Jurkat, Clone E6-1 (cell line): ENCODE measurements at regions not wholly inside any gene's neighbourhood (a gene's known extent, or its start where the extent isn't known, plus 50 kb on each side); places are given as distances from the start of the nearest gene placed in this dataset.
"Not testable (repeated sequence)": the region's sequence is repeated elsewhere in the genome, so short reads cannot be mapped to it uniquely, and the experiment has no call there.

Experiments used
- DNase-seq: peaks from one replicate; pipeline ENCODE4 v3.0.0-alpha.2; 2011; ENCODE audit warnings: low read depth, low spot score
- H3K4me3 ChIP-seq: 2 replicates; pipeline ENCODE4 v1.5.1; 2011; ENCODE audit warnings: mild to moderate bottlenecking, low read length, control low read depth, moderate library complexity

GRCh38 chr10:28087661-28088351 lies 88.9 kb upstream of the ODAD2 start:
- H3K4me3 ChIP-seq: no peak overlapping the region
- peak; percentile 2 for DNase-seq

DNA sequence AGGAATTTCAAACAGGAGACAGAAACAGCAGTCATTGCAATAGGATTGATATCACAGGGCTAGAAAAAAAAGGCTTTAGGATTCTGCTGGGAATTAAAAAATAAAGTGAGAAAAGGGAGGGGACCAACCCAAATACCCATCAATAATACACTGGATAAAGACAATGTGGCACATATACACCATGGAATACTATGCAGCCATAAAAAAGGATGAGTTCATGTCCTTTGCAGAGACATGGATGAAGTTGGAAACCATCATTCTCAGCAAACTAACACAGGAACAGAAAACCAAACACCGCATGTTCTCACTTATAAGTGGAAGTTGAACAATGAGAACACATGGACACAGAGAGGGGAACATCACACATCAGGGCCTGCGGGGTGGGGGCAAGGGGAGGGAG lies 86.9 kb upstream of the ODAD2 start:
- H3K4me3 ChIP-seq, DNase-seq: not testable (repeated sequence)

GRCh38 chr10:28082885-28083284 lies 84.0 kb upstream of the ODAD2 start:
- no peak overlapping the region for H3K4me3 ChIP-seq
- no peak for DNase-seq

DNA sequence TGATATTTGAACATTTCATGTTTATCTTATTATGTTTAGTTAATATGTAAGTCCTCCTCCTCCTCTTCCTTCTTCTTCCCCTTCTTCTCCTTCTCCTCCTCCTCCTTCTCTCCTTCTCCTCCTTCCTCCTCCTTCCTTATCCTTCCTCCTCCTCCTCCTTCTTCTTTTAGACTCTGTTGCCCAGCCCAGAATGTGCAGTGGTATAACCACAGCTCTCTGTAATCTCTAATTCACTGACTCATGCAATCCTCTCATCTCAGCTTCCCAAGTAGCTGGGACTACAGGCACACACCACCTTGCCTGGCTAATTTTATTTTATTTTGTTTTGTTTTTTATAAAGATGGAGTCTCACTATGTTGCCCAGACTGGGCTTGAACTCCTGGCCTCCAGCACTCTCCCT lies 83.4 kb upstream of the ODAD2 start:
- H3K4me3 ChIP-seq: no peak overlapping the region
- DNase-seq: no peak

DNA sequence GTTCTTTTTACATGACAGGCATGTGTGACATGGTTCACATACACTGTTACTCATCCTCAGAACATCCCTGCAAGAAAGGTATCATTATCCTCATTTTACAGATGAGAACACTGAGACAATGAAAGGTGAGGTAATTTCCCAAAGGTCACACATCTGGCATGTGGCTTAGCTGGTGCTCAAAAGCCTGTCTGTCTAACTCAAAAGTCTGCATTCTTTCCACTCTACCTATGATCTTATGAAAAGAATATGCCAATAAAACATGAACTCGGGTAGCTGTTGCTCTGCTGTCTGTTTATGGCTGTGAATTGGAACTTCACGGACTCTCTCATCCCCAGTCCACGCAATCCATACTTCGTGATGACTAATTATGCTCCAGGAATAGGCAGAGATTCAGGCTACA lies 79.0 kb upstream of the ODAD2 start:
- DNase-seq: no peak
- no peak overlapping the region for H3K4me3 ChIP-seq

DNA sequence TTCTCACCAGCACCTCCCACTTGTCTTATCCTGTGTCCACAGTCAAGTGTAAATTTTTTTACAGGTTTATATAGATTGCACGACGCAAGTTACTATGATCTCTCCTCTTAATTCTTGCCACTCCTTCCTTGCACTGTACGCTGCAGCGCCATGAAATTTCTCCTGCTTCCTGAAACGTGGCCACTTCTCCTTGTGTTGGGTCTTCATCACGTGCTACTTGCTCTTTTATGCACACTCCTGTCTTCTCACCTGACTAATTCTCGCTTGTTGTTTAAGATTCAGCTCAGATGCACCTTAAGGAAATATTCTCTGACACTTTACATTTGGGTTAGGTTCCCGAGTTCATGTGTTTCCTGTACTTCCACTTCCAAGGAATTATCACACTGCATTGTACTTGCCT lies 76.5 kb upstream of the ODAD2 start:
- no peak for DNase-seq

GRCh38 chr10:28072573-28072972 lies 73.7 kb upstream of the ODAD2 start:
- H3K4me3 ChIP-seq: no peak overlapping the region
- DNase-seq: no peak

More for the DNA sequence above, 76.5 kb upstream of the ODAD2 start:
- H3K4me3 ChIP-seq: no peak overlapping the region

DNA sequence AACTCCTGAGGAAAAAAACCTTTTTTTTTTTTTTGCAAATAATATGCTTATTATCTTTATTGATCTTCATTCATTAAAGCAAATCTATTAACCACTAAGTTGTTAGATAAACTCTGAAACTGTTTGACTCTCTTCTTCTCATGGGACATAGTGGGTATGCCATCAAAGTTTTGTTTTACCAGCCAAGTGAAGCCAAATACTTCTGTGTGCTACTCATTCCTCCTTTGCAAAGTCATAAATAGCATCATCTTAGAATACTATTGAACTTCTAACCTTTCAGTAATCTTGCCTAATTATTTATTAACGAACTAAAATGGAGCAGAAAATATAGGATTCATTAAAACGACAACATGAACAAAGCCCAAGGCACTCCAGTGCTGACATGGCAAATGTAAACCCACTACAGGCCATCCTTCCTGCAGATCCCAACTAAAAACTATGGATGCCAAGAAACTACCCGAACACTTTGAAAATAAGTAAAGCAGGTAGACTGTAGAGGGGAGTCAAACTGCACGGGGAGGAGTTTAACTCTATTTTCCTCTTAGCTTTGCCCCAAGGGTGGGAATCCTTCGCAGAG lies 61.2 kb upstream of the ODAD2 start:
- H3K4me3 ChIP-seq: no peak overlapping the region
- DNase-seq: no peak

DNA sequence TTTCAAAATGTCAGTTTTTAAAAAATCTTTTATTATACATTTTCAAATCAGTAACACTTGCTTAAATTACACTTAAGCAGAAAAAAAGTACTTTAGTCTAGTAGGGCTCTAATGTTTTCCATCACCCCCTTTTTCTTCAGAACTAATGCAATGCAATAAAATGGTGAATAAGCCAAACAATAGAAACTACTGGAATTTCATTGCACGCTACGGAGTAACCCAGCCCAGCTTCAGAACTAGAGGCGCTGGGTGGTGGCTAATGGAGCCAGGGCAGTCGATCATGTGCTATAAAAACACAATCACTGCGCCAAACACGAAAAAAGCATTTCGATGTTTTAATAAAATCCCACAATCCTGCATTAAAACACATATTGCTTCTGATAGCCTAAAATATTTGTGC lies 59.9 kb upstream of the ODAD2 start:
- no peak overlapping the region for H3K4me3 ChIP-seq
- no peak for DNase-seq

DNA sequence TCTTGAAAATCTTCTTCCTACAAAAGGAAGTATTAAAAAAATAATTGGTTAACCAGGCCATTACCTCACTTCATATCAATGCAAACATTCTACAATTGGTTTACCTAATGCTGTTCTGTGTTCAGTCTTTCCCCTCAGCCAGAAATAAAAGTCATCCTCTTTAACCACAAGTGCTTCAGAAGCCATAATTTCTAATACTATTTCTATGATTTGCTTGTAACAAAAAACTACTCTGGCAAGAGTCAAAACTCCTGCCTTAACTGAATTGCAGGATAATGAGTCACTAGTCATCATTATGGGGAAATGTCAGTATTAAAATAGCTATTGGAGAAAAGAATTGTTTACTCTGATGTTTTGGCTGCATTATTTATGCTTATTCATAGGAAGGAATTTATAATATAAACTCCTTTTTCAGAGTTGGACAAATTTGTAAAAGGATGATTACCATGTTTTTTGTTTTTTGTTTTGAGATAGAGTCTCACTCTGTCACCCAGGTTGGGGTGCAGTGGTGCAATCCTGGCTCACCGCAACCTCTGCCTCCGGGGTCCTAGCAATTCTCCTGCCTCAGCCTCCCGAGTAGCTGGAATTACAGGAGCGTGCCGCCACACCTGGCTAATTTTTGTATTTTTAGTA lies 55.5 kb upstream of the ODAD2 start:
- H3K4me3 ChIP-seq: no peak overlapping the region
- no peak for DNase-seq

GRCh38 chr10:28049286-28049685 lies 50.4 kb upstream of the ODAD2 start:
- no peak overlapping the region for H3K4me3 ChIP-seq
- no peak for DNase-seq
